Liver (tissue), 3 donors: ENCODE measurements at regions not wholly inside any gene's neighbourhood (a gene's known extent, or its start where the extent isn't known, plus 50 kb on each side); places are given as distances from the start of the nearest gene placed in this dataset.

Experiments
- CTCF ChIP-seq: fragments of 150-350 bp; IDR thresholded peaks from 2 replicates; pipeline ENCODE4 v1.5.1; 2017; ENCODE audit warnings: improper control_type of control experiment, low read depth, low read length; ENCODE audit not compliant: missing input control
- EGR1 ChIP-seq, 2 donors: IDR thresholded peaks; 2 replicates each; pipeline ENCODE4 v1.6.1; 2016 to 2018; ENCODE audit warnings: antibody characterized with exemption in 2 of 2, low read depth in 2 of 2
- donor health status: healthy.
- donor health status: healthy.

DNA sequence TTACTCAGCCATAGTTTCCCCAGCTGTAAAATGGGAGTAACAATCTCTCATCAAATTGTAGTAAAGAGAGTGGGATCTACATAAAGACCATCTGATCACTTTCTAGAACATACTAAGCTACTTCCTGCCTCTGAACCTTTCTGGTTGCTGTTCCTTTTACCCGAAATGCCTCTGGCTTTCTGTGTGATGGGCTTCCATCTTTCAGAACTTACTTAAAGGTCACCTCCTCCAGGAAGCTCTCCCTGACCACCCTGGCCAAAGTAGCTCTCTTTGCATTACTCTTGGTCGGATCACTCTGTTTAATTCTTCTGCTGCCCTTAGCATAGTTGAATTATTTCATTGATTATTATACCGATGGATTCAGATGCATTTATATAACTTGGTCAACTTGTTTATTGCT, 171.0 kb downstream of the BMP7 start:
- TF ChIP-seq EGR1 (IDR thresholded peaks at IDR 0.05; ENCODE audit: low read depth in 2 of 2) (no peak), CTCF (no peak)
